Astrocyte (in vitro differentiated cells and primary cell): ENCODE measurements at regions not wholly inside any gene's neighbourhood (a gene's known extent, or its start where the extent isn't known, plus 50 kb on each side); places are given as distances from the start of the nearest gene placed in this dataset.

Experiments
- DNase-seq: peaks from one replicate; pipeline ENCODE4 v3.0.0-alpha.2; 2010; ENCODE audit warnings: low read depth
- FAIRE-seq: peaks from 2 replicates; lab custom pipeline; 2011; peaks lifted over from hg19 to GRCh38; lab: Jason Lieb, UNC
- H2AFZ ChIP-seq: 2 replicates; pipeline ENCODE4 v1.6.0; 2012; ENCODE audit warnings: low read depth, low read length, inconsistent platforms
- H3K27ac ChIP-seq: 2 replicates; pipeline ENCODE4 v1.5.1; 2011; ENCODE audit warnings: low read depth, low read length, inconsistent platforms
- H3K27me3 ChIP-seq: 2 replicates; pipeline ENCODE4 v1.6.0; 2011; ENCODE audit warnings: low read length, inconsistent platforms; ENCODE audit not compliant: insufficient read depth
- H3K36me3 ChIP-seq: 2 replicates; pipeline ENCODE4 v1.5.1; 2011; ENCODE audit warnings: low read length, inconsistent platforms; ENCODE audit not compliant: insufficient read depth
- H3K4me1 ChIP-seq: 2 replicates; pipeline ENCODE4 v1.5.1; 2011; ENCODE audit warnings: low read length, inconsistent platforms; ENCODE audit not compliant: insufficient read depth
- H3K4me2 ChIP-seq: 2 replicates; pipeline ENCODE4 v1.6.0; 2012; ENCODE audit warnings: low read length, inconsistent platforms
- H3K4me3 ChIP-seq: 2 replicates; pipeline ENCODE4 v1.5.1; 2011; ENCODE audit warnings: low read depth, mild to moderate bottlenecking, low read length, inconsistent platforms; ENCODE audit not compliant: insufficient read depth
- H3K79me2 ChIP-seq: 2 replicates; pipeline ENCODE4 v1.6.0; 2012; ENCODE audit warnings: mild to moderate bottlenecking, low read length, inconsistent platforms; ENCODE audit not compliant: insufficient read depth
- H3K9ac ChIP-seq: 2 replicates; pipeline ENCODE4 v1.6.0; 2012; ENCODE audit warnings: mild to moderate bottlenecking, low read length, inconsistent platforms
- H3K9me3 ChIP-seq: 2 replicates; pipeline ENCODE4 v1.5.1; 2012; ENCODE audit warnings: low read depth, mild to moderate bottlenecking, low read length, inconsistent platforms; ENCODE audit not compliant: insufficient read depth
- H4K20me1 ChIP-seq: 2 replicates; pipeline ENCODE4 v1.6.0; 2012; ENCODE audit warnings: low read length, inconsistent platforms; ENCODE audit not compliant: insufficient read depth
- H3K27ac Mint-ChIP-seq: one replicate; pipeline ENCODE4 v1.8.0; 2021; ENCODE audit warnings: mild to moderate bottlenecking, mixed read lengths; ENCODE audit not compliant: unreplicated experiment
- H3K27me3 Mint-ChIP-seq: one replicate; pipeline ENCODE4 v1.8.0; 2021; ENCODE audit warnings: low read depth, mixed read lengths; ENCODE audit not compliant: unreplicated experiment
- H3K36me3 Mint-ChIP-seq: one replicate; pipeline ENCODE4 v1.8.0; 2021; ENCODE audit warnings: low read depth, mixed read lengths; ENCODE audit not compliant: unreplicated experiment
- H3K4me1 Mint-ChIP-seq: one replicate; pipeline ENCODE4 v1.8.0; 2021; ENCODE audit warnings: low read depth, mixed read lengths; ENCODE audit not compliant: unreplicated experiment
- H3K4me3 Mint-ChIP-seq: one replicate; pipeline ENCODE4 v1.8.0; 2021; ENCODE audit warnings: mild to moderate bottlenecking, moderate library complexity, mixed read lengths; ENCODE audit not compliant: unreplicated experiment
- H3K9me3 Mint-ChIP-seq: one replicate; pipeline ENCODE4 v1.8.0; 2021; ENCODE audit warnings: mild to moderate bottlenecking, mixed read lengths; ENCODE audit not compliant: unreplicated experiment
- EZH2 ChIP-seq: IDR thresholded peaks from 2 replicates; pipeline ENCODE4 v1.6.1; 2012; ENCODE audit warnings: mild to moderate bottlenecking, low read length, inconsistent platforms; ENCODE audit not compliant: insufficient read depth
- TF ChIP-seq, protein P1 (sequence below): IDR thresholded peaks from 2 replicates; pipeline ENCODE4 v1.5.1; 2011; ENCODE audit warnings: low read depth, mild to moderate bottlenecking, inconsistent platforms, low read length, moderate library complexity; ENCODE audit not compliant: insufficient read depth

DNA sequence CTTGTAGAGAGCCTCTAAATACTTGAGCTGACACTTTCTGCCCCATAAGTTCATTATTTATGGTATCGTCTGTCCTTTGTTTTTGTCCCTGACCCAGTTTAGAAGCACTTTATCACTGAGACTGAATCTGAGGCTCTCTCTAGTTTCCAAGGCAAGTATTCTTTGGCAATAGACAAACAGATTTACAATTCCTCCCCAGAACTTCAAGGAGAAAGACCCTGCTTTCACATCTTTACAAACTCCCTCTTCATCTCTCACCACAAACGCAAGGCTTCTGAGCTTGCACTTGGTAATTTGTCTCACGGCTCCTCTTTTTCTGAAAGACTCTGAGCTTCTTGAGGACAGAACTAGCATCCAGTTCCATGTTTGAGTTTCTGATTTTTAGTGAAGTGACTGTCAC, 49.8 kb upstream of the PARP11 start:
- H3K79me2 ChIP-seq: no peaks in the 10 kb centered on the region
- FAIRE-seq (no peak), DNase-seq (no peak)
- TF ChIP-seq EZH2: no peak
- TF ChIP-seq, protein P1, sequence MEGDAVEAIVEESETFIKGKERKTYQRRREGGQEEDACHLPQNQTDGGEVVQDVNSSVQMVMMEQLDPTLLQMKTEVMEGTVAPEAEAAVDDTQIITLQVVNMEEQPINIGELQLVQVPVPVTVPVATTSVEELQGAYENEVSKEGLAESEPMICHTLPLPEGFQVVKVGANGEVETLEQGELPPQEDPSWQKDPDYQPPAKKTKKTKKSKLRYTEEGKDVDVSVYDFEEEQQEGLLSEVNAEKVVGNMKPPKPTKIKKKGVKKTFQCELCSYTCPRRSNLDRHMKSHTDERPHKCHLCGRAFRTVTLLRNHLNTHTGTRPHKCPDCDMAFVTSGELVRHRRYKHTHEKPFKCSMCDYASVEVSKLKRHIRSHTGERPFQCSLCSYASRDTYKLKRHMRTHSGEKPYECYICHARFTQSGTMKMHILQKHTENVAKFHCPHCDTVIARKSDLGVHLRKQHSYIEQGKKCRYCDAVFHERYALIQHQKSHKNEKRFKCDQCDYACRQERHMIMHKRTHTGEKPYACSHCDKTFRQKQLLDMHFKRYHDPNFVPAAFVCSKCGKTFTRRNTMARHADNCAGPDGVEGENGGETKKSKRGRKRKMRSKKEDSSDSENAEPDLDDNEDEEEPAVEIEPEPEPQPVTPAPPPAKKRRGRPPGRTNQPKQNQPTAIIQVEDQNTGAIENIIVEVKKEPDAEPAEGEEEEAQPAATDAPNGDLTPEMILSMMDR: no peak
- H3K27ac ChIP-seq: no peak overlapping the region
- peaks cover 9% of the 10 kb centered on the region for H3K4me1 ChIP-seq
- H3K4me3 ChIP-seq: no peak overlapping the region
- H3K9me3 ChIP-seq: no peaks in the 10 kb centered on the region
- peaks cover 8% of the 10 kb centered on the region for H3K27me3 ChIP-seq
- Mint-ChIP-seq H3K9me3 (peaks cover 4% of the 10 kb centered on the region), H3K27me3 (peaks cover 2% of the 10 kb centered on the region), H3K4me3 (no peak overlapping the region), H3K36me3 (no peaks in the 10 kb centered on the region), H3K27ac (no peak overlapping the region), H3K4me1 (peaks cover 16% of the 10 kb centered on the region)
- no peak overlapping the region for H2AFZ ChIP-seq
- H3K4me2 ChIP-seq: no peak overlapping the region
- no peaks in the 10 kb centered on the region for H3K36me3 ChIP-seq
- no peaks in the 10 kb centered on the region for H4K20me1 ChIP-seq
- no peak overlapping the region for H3K9ac ChIP-seq
